Frontal cortex (tissue), 3 donors: ENCODE measurements at regions not wholly inside any gene's neighbourhood (a gene's known extent, or its start where the extent isn't known, plus 50 kb on each side); places are given as distances from the start of the nearest gene placed in this dataset.
"Not testable (repeated sequence)": the region's sequence is repeated elsewhere in the genome, so short reads cannot be mapped to it uniquely, and the experiment has no call there.

Experiments
- DNase-seq, 2 donors: peaks; one replicate each; pipeline ENCODE4 v3.0.0; 2012; ENCODE audit warnings: low spot score in 2 of 2
- FAIRE-seq: peaks from 2 replicates; lab custom pipeline; 2012; peaks lifted over from hg19 to GRCh38; lab: Jason Lieb, UNC
- donor health status: control.
- donor health status: control.
- donor health status: control.

DNA sequence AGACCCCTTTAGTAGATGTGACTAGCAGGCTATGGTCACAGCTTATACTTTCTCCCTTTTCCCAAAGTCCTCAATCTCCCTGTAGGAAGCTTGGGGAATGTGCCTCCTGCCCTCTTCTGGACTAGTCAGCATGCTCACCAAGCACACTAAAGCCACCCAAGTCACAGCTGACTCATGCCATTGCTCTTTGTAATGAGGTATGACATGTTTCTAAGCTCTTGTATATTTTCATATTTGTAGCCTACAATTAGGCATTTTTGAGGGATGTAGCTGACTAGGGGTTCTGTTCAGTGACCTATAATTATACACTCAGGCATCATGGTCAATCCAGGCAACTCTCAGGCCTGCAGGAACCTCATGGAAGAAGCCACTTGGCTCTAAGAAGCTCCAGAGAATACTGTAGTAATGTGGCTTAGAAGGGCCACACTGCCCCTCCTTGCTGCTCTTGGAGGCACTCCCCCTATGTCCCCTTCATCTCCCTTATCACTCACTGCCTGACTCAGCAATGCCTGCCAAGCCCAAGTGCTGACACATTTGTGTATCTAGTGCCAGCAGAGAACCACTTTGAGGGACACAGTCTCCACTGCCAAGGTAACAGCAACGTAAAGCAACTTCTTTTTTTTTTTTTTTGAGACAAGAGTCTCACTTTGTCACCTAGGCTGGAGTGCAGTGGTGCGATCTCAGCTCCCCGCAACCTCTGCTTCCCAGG is 86.2 kb downstream of the RPL27A start:
- DNase-seq (no peak), FAIRE-seq (no peak)

DNA sequence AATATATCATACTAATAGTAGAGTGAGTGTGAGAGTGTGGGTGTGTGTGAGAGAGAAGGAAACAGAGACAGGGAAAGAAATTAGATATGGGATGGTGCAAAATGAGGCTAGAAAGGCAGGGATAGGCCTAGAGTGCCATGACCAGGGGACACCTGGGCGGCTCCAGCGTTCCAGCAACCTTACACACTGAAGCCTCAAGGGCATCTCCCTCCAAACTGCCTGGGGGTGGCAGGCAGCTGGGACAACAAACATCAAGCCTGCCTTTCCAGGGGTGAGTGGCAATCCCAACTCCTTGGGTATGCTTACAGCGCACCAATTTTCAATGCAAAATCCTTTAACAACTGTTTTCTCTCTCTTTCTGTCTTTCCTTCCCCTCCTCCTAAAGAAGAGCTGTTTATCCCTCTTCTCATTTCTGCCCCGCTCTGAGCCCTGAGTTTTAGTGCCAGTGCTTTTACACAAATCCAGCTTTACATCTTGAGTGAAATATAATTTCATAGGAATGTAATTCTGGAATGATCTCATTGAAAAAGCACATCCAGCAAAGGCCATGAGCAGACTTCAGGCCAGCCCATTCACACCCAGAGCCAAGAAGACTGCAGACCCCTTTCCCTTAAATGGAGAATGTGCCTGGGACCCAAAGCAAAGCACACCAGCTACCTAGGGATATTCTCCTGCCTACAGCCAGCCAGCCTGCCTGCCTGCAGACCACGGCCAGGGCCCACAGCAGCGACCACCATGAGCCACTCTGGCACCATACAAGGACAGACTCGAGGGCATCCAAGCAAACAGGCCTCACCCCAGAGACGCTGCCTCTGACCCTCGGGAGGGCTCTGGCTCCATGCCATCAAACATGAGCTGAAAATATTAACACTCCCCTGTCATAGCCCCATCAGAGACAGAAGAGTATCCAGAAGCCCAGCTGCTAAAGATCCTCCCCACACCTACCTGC is 90.3 kb downstream of the RPL27A start:
- FAIRE-seq, result no peak
- DNase-seq, result no peak

DNA sequence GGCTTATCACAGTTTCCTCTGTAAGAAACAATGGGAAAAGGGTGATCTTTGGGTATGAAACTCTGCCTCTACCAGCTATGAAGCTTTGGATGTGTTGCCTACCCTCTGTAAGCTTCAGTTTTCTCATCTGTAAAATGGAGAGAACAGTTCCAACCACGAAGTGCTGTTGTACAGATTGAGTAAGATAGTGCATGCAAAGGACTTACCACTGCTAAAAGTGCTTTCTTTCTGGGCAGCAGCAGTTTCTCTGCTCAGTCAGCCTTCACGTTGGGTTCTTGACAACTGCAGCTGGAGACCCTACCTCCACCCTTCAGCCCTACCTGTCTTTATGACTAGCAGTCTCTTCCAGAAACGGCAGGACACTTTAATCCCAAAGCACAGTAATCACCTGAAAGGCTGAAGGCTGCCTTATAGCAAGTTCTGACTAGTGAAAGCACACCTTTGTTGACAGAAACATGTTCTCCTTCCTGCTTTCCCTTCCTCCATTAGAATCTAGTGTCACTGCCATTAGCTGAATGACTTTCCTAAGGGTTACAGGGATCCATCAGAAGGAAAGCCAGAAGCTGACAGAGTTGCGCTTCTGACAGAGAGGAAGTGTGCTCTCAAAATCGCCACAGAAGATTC is 91.4 kb downstream of the RPL27A start:
- DNase-seq, result no peak
- no peak for FAIRE-seq

DNA sequence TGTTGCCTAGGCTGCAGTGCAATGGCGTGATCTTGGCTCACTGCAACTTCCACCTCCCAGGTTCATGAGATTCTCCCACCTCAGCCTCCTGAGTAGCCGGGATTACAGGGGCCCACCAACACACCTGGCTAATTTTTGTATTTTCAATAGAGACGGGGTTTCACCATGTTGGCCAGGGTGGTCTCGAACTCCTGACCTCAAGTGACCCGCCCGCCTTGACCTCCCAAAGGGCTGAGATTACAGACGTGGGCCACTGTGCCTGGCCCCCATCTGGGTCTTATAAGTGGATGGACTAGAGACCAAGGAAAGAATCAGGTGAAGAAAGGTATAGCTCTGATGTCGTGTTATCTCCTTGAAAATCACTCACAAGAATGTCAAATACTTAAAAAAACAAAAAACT is 92.3 kb downstream of the RPL27A start:
- not testable (repeated sequence) for FAIRE-seq

DNA sequence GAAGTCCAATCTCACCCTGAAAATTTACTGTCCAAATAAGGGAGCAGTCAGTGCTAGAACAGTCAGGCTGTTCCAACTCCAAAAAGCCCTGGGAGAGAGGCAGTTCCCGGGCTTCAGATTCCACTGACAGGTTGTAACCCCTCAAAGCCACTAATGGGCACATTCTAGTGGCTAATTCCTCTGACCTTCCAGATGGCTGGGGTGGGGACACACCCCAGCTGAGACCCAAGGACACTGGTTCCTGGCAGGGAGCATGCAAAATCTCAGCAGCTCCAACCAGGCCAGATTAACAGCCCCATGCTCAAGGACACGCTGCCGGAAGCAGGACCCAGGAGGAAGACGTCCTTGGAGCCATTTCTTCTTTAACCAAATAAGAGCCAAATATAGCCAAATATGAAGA is 92.7 kb downstream of the RPL27A start:
- no peak for FAIRE-seq
- DNase-seq, result no peak

More for the DNA sequence above, 92.3 kb downstream of the RPL27A start:
- DNase-seq, result not testable (repeated sequence)

GRCh38 chr11:8775734-8776133 is 93.1 kb downstream of the RPL27A start:
- FAIRE-seq (no peak), DNase-seq (no peak)

DNA sequence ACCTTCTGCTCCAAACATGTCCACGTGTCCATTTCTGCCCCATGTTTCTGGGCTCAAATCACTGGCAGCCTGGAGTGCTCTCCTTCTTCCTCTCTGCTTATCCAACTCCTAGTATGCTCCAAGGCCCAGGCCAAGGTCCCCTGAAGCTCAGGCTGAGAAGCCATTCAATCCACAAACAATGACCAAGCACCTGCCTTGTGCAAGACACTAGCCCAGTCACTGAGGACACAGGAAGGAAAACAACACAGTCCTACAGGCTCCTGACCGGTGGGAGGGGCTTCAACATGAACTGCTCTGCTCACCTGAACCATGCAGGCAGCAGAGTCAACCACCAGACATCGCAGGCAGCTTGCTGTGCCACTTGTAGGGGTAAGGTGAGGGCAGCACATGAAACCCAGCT is 93.6 kb downstream of the RPL27A start:
- no peak for DNase-seq
- FAIRE-seq, result no peak

DNA sequence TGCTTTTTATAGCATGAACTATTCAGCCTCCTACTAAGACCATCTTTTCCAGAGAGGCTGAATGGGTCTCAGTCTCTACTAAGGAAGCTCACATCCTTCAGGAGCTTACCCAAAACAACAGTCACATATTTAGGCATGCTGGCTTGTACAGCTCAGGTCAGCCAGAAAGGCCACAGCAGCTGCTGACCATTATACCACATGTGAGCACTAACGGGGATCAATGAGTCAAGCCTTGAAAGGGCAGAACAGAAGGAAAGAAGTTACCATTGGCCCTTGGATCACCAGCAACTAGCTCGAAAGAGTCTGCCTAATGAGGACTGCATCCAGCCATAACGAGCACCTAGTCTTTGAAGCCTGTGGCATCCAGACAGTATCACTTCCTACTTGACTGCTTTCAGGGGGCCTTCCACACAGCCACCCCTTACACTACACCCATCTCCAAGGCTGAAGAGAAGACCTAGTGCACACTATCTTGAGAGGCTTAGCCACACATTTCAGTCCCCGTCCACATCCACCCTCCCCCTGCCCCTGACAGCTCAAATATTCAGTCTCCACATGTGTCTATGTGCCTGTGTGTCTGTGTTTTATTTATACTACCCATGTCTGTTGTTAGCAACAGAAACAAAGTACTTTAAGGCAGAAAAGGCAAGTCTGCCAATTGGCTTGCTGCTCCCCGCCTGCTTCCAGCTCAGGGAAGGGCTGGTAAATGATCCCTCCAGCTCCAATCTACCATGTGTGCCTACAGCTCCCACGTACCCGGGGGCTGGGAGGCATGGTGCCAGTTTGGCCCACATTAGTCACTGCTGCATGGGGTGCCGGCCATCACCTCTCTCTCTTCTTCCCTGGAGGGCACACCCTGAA is 95.5 kb downstream of the RPL27A start:
- DNase-seq (no peak), FAIRE-seq (no peak)

DNA sequence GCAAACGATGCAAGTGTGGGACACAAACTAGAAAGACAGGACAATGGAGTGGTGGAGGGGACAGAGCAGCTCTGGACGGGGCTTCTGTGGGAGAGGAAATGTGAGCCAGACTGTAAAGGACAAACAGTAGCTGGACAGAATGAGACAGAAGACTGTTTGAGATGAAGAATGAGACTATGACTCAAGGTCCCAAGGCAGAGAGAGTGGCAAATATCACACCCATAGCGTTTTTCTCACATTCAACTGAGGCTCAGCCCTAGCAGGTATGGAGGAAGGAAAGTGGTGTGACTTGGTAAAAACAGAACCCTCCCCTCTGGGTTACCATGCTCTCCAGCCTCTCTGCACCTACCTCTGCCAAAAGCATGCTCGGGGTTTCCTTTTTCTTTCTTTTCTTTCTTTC is 96.5 kb downstream of the RPL27A start:
- DNase-seq (no peak), FAIRE-seq (no peak)

- DNase-seq, result no peak
- FAIRE-seq, result no peak
These were observed 97.1 kb downstream of the RPL27A start for GRCh38 chr11:8779732-8780131.

GRCh38 chr11:8784954-8785353 is 102.4 kb downstream of the RPL27A start:
- DNase-seq, result no peak
- FAIRE-seq, result no peak

- DNase-seq, result no peak
- no peak for FAIRE-seq
These were observed 102.9 kb downstream of the RPL27A start for GRCh38 chr11:8785457-8785856.

- no peak for FAIRE-seq
- DNase-seq, result no peak
These were observed 103.4 kb downstream of the RPL27A start for GRCh38 chr11:8785998-8786397.

GRCh38 chr11:8786933-8787332 is 104.3 kb downstream of the RPL27A start:
- FAIRE-seq, result no peak

DNA sequence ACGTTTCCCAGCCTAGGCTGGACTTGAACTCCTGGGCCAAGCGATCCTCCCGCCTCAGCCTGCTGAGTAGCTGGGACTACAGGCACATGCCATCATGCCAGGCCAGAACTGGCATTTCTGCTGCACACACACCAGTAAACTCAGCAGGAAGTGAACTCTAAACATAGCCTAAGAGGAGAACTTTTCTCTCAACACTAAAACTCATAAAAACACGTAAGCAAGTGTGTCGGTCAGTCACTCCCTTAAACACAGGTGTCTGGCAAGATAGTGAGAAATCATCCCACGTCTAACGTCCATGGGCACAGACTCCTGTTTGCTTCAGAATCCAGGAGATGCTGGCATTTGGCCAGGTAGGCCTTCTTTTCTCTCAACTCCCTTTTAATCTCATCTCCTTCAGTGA is 104.8 kb downstream of the RPL27A start:
- no peak for DNase-seq
- FAIRE-seq, result no peak

More at GRCh38 chr11:8786933-8787332, 104.3 kb downstream of the RPL27A start:
- no peak for DNase-seq

GRCh38 chr11:8788616-8789015 is 106.0 kb downstream of the RPL27A start:
- no peak for FAIRE-seq
- no peak for DNase-seq

DNA sequence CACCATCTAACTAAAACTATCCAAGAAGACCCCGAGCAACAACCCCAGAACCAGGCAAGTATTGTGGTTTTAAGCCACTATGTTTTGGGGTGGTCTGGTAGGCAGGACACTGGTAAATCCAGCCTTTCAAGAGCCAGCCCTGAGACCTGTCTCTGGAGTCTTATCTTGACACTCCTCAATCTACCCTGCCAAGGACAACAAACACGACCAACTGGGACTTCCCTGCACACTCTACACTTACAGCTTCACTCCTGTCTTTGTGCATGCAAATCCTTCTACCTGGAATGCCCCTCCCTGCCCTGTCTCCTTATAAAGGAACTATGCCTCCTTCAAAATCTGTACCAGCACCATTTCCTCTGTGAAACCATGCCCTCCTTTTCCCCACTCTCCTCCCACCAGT is 107.3 kb downstream of the RPL27A start:
- no peak for DNase-seq
- FAIRE-seq, result no peak

DNA sequence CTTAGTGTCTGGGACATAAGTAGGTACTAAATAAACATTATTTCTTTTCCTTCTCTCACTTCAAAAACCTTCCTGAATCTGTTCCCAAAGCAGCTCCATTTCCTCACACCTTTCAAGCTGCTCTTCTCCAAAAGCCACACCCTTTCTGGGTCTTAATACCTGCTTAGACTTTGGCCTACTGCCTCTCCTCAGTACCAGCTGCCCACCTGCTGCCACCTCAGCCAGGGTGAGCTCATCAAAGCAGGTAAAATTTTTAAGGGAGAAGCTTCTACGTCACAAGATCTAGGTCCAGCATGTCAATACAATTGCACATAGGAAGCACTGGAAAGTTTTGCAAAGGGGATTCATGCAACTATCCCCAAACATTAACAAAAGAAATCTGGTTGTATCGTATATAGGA is 108.4 kb downstream of the RPL27A start:
- no peak for FAIRE-seq
- DNase-seq, result no peak

DNA sequence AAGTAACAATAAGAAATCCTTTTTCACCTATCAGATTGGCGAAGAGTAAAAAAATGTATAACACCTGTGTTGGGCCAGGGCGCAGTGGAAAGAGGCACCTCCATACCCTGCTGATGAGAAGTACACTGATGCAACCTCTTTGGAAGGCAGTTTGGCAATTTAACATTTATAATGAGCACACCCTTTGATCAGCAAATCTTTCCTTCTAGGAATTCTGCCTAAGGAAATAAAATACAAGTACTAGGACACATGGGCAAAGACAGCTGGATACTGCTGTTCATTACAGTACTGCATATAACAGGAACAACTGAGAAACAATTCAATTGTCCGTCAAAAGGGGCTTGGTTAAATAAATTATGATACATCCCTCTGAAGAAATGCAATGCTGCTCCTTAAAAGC is 110.1 kb downstream of the RPL27A start:
- no peak for FAIRE-seq
- DNase-seq, result no peak
